Vagina (tissue), 2 donors: ENCODE measurements at regions not wholly inside any gene's neighbourhood (a gene's known extent, or its start where the extent isn't known, plus 50 kb on each side); places are given as distances from the start of the nearest gene placed in this dataset.

Source experiments
- DNase-seq, 2 donors: peaks; one replicate each; pipeline ENCODE4 v3.0.0-alpha.2; 2017; ENCODE audit errors: extremely low spot score in 2 of 2
- H3K27ac ChIP-seq: fragments of 200-600 bp; sonication (generic); one replicate; pipeline ENCODE4 v1.5.1; 2019
- H3K27me3 ChIP-seq: fragments of 200-600 bp; sonication (generic); one replicate; pipeline ENCODE4 v1.5.1; 2019
- H3K36me3 ChIP-seq, 2 donors: fragments of 200-600 bp; sonication (generic); one replicate each; pipeline ENCODE4 v1.5.1; 2017 to 2019
- H3K4me1 ChIP-seq: fragments of 200-600 bp; sonication (generic); one replicate; pipeline ENCODE4 v1.5.1; 2019
- H3K4me3 ChIP-seq, 2 donors: fragments of 200-600 bp; sonication (generic); 1 replicate in 1 of 2; 2 replicates in 1 of 2; pipeline ENCODE4 v1.5.1; 2016 to 2019
- H3K9me3 ChIP-seq: fragments of 200-600 bp; sonication (generic); one replicate; pipeline ENCODE4 v1.5.1; 2019
- POLR2A ChIP-seq, 2 donors: fragments of 450-650 bp; IDR thresholded peaks; one replicate each; pipeline ENCODE4 v1.6.1; 2017; ENCODE audit warnings: antibody characterized with exemption in 2 of 2, mild to moderate bottlenecking in 2 of 2, moderate library complexity in 2 of 2
- POLR2AphosphoS5 ChIP-seq, 2 donors: sonication (generic); formaldehyde crosslinking; IDR thresholded peaks; one replicate each; pipeline ENCODE4 v1.9.0; 2017; ENCODE audit warnings: antibody characterized with exemption in 2 of 2, mild to moderate bottlenecking in 2 of 2, low read depth in 1 of 2; ENCODE audit not compliant: insufficient read depth in 1 of 2
- intact Hi-C: fragments of 100-400 bp; cut with DNase I; formaldehyde crosslinking; loops from one replicate; pipeline ENCODE4 v1.15.1; 2023
- TF ChIP-seq, protein P1 (sequence below), 3 experiments: fragments of 450-650 bp in 2 of 3; fragments of 200-600 bp in 1 of 3; sonication (generic) in 1 of 3; IDR thresholded peaks; one replicate each; pipeline ENCODE4 v1.5.1; 2017 to 2019; ENCODE audit warnings: antibody characterized with exemption in 3 of 3, mild to moderate bottlenecking in 2 of 3, moderate library complexity in 2 of 3

DNA sequence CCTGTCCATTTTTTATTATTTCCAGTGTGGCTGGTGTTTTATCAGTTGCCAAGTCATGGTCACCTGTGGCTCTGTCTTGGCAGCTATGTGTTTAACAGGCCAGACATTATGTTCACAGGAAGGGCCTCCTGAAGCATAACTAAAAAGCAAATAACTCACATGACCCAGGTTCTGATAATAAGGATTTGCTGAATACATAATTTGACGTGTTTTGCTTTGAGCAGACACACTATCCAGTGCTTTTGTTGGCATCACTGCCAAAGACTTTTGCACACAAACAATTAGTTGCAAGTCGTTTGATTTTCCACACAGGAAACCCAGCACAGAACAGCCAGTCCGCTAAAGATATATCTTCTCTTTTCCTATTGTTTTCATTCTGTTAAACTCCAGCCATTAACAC, 173.6 kb downstream of the ARL4A start:
- DNase-seq: no peak
- H3K4me1 ChIP-seq: peaks cover 11% of the 10 kb centered on the region
- H3K4me3 ChIP-seq: no peak overlapping the region
- no peaks in the 10 kb centered on the region for H3K36me3 ChIP-seq
- TF ChIP-seq POLR2AphosphoS5 (IDR thresholded peaks at IDR 0.05; ENCODE audit: insufficient read depth in 1 of 2, low read depth in 1 of 2) (peak in 1 of 2 donors; percentile 83), POLR2A (IDR thresholded peaks at IDR 0.05) (no peak)
- H3K9me3 ChIP-seq: no peaks in the 10 kb centered on the region
- no peak overlapping the region for H3K27ac ChIP-seq
- no peaks in the 10 kb centered on the region for H3K27me3 ChIP-seq
- intact Hi-C loops: no loop called here

DNA sequence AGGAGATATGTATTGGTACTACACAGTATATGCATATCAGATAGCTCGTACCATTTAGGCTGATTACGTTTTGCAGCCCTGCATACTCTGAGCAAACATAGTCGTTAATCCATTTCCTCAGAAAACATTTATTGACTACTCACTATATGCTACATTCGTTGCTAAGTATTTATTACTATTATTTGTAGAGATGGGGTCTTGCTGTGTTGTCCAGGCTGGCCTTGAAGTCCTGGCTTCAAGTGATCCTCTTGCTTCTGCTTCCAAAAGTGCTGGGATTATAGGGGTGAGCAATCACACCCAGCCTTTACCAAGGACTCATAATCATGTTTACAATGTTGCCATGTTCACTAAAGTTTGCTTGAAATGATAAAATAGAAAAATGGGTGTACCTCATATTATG, 174.7 kb downstream of the ARL4A start:
- intact Hi-C loops: no loop called here
- no peaks in the 10 kb centered on the region for H3K36me3 ChIP-seq
- DNase-seq: no peak
- no peak for TF ChIP-seq POLR2A (IDR thresholded peaks at IDR 0.05)
- TF ChIP-seq, protein P1, sequence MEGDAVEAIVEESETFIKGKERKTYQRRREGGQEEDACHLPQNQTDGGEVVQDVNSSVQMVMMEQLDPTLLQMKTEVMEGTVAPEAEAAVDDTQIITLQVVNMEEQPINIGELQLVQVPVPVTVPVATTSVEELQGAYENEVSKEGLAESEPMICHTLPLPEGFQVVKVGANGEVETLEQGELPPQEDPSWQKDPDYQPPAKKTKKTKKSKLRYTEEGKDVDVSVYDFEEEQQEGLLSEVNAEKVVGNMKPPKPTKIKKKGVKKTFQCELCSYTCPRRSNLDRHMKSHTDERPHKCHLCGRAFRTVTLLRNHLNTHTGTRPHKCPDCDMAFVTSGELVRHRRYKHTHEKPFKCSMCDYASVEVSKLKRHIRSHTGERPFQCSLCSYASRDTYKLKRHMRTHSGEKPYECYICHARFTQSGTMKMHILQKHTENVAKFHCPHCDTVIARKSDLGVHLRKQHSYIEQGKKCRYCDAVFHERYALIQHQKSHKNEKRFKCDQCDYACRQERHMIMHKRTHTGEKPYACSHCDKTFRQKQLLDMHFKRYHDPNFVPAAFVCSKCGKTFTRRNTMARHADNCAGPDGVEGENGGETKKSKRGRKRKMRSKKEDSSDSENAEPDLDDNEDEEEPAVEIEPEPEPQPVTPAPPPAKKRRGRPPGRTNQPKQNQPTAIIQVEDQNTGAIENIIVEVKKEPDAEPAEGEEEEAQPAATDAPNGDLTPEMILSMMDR (IDR thresholded peaks at IDR 0.05): no peak
- TF ChIP-seq POLR2AphosphoS5 (IDR thresholded peaks at IDR 0.05; ENCODE audit: insufficient read depth in 1 of 2, low read depth in 1 of 2): no peak
- H3K9me3 ChIP-seq: no peaks in the 10 kb centered on the region
- H3K27me3 ChIP-seq: no peaks in the 10 kb centered on the region
- H3K4me1 ChIP-seq: peaks cover 11% of the 10 kb centered on the region
- no peak overlapping the region for H3K27ac ChIP-seq
- H3K4me3 ChIP-seq: no peak overlapping the region

DNA sequence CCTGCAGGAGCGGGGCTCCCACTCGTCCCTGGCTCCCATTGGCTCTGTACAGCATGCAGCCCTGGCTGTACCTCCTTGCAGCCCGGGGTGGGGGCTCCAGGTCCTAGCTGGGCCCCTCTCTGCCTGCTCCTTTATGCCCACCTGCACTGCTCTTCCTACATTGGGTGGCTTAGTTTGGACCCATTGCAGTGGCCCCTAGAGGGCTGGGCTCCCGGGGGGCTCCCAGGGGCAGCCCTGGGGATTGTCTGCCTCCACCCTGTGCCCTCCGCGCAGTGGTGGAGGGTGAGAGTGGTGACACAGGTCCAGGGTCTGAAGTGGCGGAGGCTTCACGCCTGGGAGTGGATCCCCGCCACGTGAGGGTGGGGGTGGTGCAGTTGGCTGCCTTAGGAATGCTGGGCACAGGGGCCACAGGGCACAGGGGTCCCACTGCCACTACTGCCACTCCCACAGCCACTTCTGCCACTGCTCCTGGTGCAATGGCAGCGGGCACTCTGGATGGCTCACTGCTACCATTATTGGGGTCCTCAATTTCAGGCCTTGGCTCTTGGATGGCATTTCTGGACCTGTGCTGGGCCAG, 177.1 kb downstream of the ARL4A start:
- Histone ChIP-seq H3K36me3 (no peaks in the 10 kb centered on the region), H3K9me3 (no peaks in the 10 kb centered on the region), H3K27ac (no peak overlapping the region), H3K4me1 (peaks cover 11% of the 10 kb centered on the region), H3K4me3 (no peak overlapping the region), H3K27me3 (no peaks in the 10 kb centered on the region)
- intact Hi-C loops: no loop called here
- TF ChIP-seq POLR2A (IDR thresholded peaks at IDR 0.05) (no peak), POLR2AphosphoS5 (IDR thresholded peaks at IDR 0.05; ENCODE audit: insufficient read depth in 1 of 2, low read depth in 1 of 2) (no peak)
- DNase-seq: no peak

DNA sequence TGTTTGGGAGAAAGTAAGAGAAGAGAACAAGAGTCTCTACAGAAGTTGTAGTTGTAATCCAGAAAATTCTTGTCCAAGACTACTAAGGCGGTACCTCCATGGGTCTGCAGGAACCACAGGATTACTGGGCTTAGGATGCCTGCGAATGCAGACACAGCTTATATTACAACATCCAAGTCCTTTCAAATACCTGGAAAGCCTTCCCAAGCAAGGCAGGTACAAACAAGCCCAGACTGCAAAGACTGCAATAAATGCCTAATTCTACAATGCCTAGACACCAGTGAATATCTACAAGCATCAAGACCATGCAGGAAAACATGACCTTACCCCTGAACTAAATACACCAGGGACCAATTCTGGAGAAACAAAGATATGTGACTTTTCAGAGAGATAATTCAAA, 178.2 kb downstream of the ARL4A start:
- Histone ChIP-seq H3K27me3 (no peaks in the 10 kb centered on the region), H3K27ac (no peak overlapping the region), H3K4me1 (peaks cover 11% of the 10 kb centered on the region), H3K9me3 (no peaks in the 10 kb centered on the region), H3K36me3 (no peaks in the 10 kb centered on the region), H3K4me3 (no peak overlapping the region)
- TF ChIP-seq POLR2AphosphoS5 (IDR thresholded peaks at IDR 0.05; ENCODE audit: insufficient read depth in 1 of 2, low read depth in 1 of 2): peak in 1 of 2 donors; percentile 49
- TF ChIP-seq, protein P1 (IDR thresholded peaks at IDR 0.05): no peak
- DNase-seq: no peak
- intact Hi-C loops: no loop called here

DNA sequence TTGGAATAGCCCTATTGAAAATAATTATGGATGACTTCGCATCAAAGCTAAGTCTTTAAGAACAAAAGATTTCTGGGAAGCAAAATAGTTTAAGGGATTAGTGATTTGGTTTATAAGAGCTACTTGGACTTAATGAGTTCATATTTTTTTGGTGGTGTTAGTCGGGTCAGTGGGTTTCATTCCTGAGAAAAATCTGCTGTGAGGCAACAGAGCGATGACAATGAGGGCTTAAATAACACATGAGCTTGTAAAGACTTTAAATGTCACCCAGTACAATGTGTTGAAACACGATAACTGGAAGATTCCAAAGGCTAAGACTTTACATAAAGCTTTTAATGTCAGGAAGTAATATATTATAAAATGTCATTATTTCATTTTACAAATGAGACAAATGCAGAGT, 178.8 kb downstream of the ARL4A start:
- Histone ChIP-seq H3K4me3 (no peak overlapping the region), H3K27ac (no peak overlapping the region), H3K4me1 (peaks cover 11% of the 10 kb centered on the region), H3K36me3 (no peaks in the 10 kb centered on the region), H3K27me3 (no peaks in the 10 kb centered on the region), H3K9me3 (no peaks in the 10 kb centered on the region)
- DNase-seq: no peak
- intact Hi-C loops: no loop called here
- TF ChIP-seq POLR2AphosphoS5 (IDR thresholded peaks at IDR 0.05; ENCODE audit: insufficient read depth in 1 of 2, low read depth in 1 of 2): no peak
- TF ChIP-seq, protein P1 (IDR thresholded peaks at IDR 0.05): no peak
- no peak for TF ChIP-seq POLR2A (IDR thresholded peaks at IDR 0.05)

DNA sequence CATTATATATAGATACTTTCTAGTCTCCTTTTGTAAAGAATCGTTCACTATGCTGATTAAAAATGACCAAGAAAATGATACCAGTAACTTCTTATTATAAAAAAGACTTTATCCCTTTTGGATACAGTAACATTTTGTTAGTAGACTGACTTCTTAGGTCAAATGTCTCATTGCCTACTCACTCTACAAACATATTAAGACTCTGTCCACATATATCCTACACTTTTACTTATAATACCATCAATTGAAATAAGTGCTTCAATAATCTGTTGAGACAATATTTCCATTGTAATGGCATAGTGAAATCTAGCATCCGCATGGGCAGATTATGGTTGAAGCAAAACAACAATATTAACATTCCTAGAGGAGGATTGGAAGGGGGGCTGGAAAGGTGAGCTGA, 180.6 kb downstream of the ARL4A start:
- TF ChIP-seq POLR2A (IDR thresholded peaks at IDR 0.05): no peak
- TF ChIP-seq, protein P1 (IDR thresholded peaks at IDR 0.05): no peak
- no peak for TF ChIP-seq POLR2AphosphoS5 (IDR thresholded peaks at IDR 0.05; ENCODE audit: insufficient read depth in 1 of 2, low read depth in 1 of 2)
- Histone ChIP-seq H3K27me3 (no peaks in the 10 kb centered on the region), H3K4me3 (no peak overlapping the region), H3K27ac (no peak overlapping the region), H3K9me3 (no peaks in the 10 kb centered on the region), H3K4me1 (peaks cover 11% of the 10 kb centered on the region), H3K36me3 (no peaks in the 10 kb centered on the region)
- no peak for DNase-seq
- intact Hi-C loops: no loop called here
